ENCODE measurements at regions not wholly inside any gene's neighbourhood (a gene's known extent, or its start where the extent isn't known, plus 50 kb on each side); places are given as distances from the start of the nearest gene placed in this dataset.

DNA sequence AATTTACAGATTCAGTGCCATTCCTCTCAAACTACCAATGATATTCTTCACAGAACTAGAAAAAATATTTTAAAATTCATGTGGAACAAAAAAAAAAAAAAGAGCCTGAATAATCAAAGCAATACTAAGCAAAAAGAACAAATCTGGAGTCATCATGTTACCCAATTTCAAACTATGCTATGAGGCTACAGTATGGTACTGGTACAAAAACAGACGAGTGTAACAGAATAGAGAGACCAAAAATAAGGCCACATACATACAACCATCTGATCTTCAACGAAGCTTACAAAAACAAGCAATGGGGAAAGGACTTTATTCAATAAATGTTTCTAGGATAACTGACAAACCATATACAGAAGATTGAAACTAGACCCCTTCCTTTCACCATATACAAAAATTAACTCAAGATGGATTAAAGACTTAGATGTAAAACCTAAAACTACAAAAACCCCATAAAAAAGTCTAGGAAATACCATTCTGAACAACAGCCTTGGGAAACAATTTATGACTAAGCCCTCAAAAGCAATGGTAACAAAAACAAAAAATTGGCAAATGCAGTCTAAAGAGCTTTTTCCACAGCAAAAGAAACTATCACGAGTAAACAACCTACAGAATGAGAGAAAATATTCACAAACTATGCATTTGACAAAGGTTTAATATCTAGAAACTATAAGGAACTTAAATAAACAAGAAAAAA, 207.7 kb downstream of the PTN start:
- H2AFZ ChIP-seq (ENCODE audit: low read depth), result no peak overlapping the region
- no peaks in the 10 kb centered on the region for H3K9me2 ChIP-seq
- no peaks in the 10 kb centered on the region for H3K9me3 ChIP-seq
- no peak overlapping the region for H3K27ac ChIP-seq (ENCODE audit: low read depth in 2 of 2, low read length in 1 of 2)
- TF ChIP-seq FOXM1 (IDR thresholded peaks at IDR 0.05; ENCODE audit: low read depth) (no peak), EP300 (IDR thresholded peaks at IDR 0.05; ENCODE audit: borderline replicate concordance in 1 of 2, low read depth in 1 of 2, low read length in 1 of 2) (no peak), RXRA (IDR thresholded peaks at IDR 0.05; ENCODE audit: borderline replicate concordance, low read depth) (no peak)
- CTCF ChIA-PET, result no interaction called here
- POLR2A ChIA-PET, result no interaction called here
- H3K4me3 ChIP-seq (ENCODE audit: low read depth in 2 of 2, low read length in 1 of 2), result no peak overlapping the region
- H3K36me3 ChIP-seq (replicated peaks in 1 of 2; ENCODE audit: control insufficient read depth in 1 of 2, insufficient read depth in 2 of 2, low read length in 1 of 2), result no peaks in the 10 kb centered on the region
- H3K27me3 ChIP-seq (ENCODE audit: insufficient read depth), result no peaks in the 10 kb centered on the region
- H3K4me2 ChIP-seq, result no peak overlapping the region
- no peak for DNase-seq
- H3K9ac ChIP-seq, result no peak overlapping the region
- no peaks in the 10 kb centered on the region for H3K79me2 ChIP-seq (ENCODE audit: insufficient read depth)
- no peaks in the 10 kb centered on the region for H4K20me1 ChIP-seq (ENCODE audit: insufficient read depth)
- H3F3A ChIP-seq (replicated peaks; ENCODE audit: insufficient read depth), result no peaks in the 10 kb centered on the region
- 6% methylated on average over 3 of the region's 3 CpGs for WGBS (ENCODE audit: low lambda C conversion rate)
- H3K4me1 ChIP-seq (ENCODE audit: control insufficient read depth in 1 of 2, insufficient read depth in 2 of 2, low read depth in 1 of 2, low read length in 1 of 2), result no peaks in the 10 kb centered on the region

DNA sequence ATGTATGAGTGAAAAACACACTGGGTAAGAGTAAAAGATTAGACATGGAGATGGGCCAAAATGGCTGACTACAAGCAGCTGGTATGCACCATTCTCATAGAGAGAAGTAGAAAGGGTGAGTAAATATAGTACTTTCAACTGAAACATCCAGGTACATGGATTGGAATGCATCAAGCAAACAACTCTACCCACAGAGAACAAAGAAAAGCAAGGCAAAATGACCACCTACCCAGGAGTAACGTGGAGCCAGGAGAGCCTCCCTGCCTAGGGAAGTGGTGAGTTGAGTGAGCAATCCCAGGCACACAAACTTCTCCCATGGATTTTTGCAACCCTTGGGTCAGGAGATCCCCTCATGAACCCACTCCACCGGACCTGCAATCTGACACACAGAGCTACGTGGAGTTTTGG, 212.8 kb downstream of the PTN start:
- no peaks in the 10 kb centered on the region for H3K27me3 ChIP-seq (ENCODE audit: insufficient read depth)
- WGBS (ENCODE audit: low lambda C conversion rate), result 41% methylated on average over 3 of the region's 3 CpGs
- H4K20me1 ChIP-seq (ENCODE audit: insufficient read depth), result no peaks in the 10 kb centered on the region
- no peak for DNase-seq
- H3K9me2 ChIP-seq, result no peaks in the 10 kb centered on the region
- H3K9ac ChIP-seq, result no peak overlapping the region
- no peak overlapping the region; the same call in 1 of the 2 replicates for H3K4me2 ChIP-seq
- ChIA-PET POLR2A (no interaction called here), CTCF (interaction anchor here (0.6 to 1.3 kb wide), 2 partner anchors 39 to 997 kb away, joined by 3 to 5 read pairs; no protein-coding TSS in a partner anchor)
- H3K4me1 ChIP-seq (ENCODE audit: control insufficient read depth in 1 of 2, insufficient read depth in 2 of 2, low read depth in 1 of 2, low read length in 1 of 2), result no peaks in the 10 kb centered on the region; a peak in 1 of 4 replicates
- no peak overlapping the region for H3K27ac ChIP-seq (ENCODE audit: low read depth in 2 of 2, low read length in 1 of 2)
- no peaks in the 10 kb centered on the region for H3F3A ChIP-seq (replicated peaks; ENCODE audit: insufficient read depth)
- peak; percentile 30; the same call in 1 of the 2 replicates for TF ChIP-seq YY1 (IDR thresholded peaks at IDR 0.05; ENCODE audit: low read depth)
- no peak for TF ChIP-seq TEAD4 (IDR thresholded peaks at IDR 0.05; ENCODE audit: borderline replicate concordance, insufficient read depth)
- no peaks in the 10 kb centered on the region for H3K79me2 ChIP-seq (ENCODE audit: insufficient read depth)
- peak overlapping the region; percentile 53; the same call in 1 of the 2 replicates for H2AFZ ChIP-seq (ENCODE audit: low read depth)
- H3K4me3 ChIP-seq (ENCODE audit: low read depth in 2 of 2, low read length in 1 of 2), result no peak overlapping the region
- H3K9me3 ChIP-seq, result no peaks in the 10 kb centered on the region
- no peaks in the 10 kb centered on the region for H3K36me3 ChIP-seq (replicated peaks in 1 of 2; ENCODE audit: control insufficient read depth in 1 of 2, insufficient read depth in 2 of 2, low read length in 1 of 2)

DNA sequence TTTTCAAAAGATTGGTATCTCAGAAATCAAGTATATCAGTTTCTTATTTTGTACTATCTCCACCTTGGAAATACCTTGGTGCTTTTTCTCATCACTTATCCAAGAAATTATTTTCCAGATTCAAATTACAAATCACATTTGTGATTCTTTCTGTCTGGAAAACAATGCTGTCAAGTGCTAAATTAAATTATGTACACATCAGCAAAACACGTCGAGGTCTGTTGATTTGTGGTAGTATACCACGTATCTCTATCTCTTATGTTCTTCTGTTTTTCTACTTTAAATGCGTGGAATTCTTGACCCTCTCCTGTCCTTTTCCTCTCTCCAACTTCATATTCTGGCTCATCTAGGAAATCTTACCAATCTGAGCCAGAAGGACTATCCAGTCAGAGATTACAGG, 214.5 kb downstream of the PTN start:
- H3K9me2 ChIP-seq, result no peaks in the 10 kb centered on the region
- no peak overlapping the region for H3K4me2 ChIP-seq
- TF ChIP-seq RCOR1 (IDR thresholded peaks at IDR 0.05; ENCODE audit: low read length) (no peak), RXRA (IDR thresholded peaks at IDR 0.05; ENCODE audit: borderline replicate concordance, low read depth) (no peak), REST (IDR thresholded peaks at IDR 0.05; ENCODE audit: low read depth, low read length) (no peak), POLR2AphosphoS5 (IDR thresholded peaks at IDR 0.05; ENCODE audit: low read depth, low read length) (no peak), FOXJ3 (CRISPR knock-in tag; IDR thresholded peaks at IDR 0.05) (no peak), EP300 (IDR thresholded peaks at IDR 0.05; ENCODE audit: borderline replicate concordance in 1 of 2, low read depth in 1 of 2, low read length in 1 of 2) (no peak), FOSL2 (IDR thresholded peaks at IDR 0.05; ENCODE audit: borderline replicate concordance, low read depth) (no peak)
- TF ChIP-seq, protein P1, sequence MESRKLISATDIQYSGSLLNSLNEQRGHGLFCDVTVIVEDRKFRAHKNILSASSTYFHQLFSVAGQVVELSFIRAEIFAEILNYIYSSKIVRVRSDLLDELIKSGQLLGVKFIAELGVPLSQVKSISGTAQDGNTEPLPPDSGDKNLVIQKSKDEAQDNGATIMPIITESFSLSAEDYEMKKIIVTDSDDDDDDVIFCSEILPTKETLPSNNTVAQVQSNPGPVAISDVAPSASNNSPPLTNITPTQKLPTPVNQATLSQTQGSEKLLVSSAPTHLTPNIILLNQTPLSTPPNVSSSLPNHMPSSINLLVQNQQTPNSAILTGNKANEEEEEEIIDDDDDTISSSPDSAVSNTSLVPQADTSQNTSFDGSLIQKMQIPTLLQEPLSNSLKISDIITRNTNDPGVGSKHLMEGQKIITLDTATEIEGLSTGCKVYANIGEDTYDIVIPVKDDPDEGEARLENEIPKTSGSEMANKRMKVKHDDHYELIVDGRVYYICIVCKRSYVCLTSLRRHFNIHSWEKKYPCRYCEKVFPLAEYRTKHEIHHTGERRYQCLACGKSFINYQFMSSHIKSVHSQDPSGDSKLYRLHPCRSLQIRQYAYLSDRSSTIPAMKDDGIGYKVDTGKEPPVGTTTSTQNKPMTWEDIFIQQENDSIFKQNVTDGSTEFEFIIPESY (IDR thresholded peaks at IDR 0.05; ENCODE audit: borderline replicate concordance, low read depth), result no peak
- no peak overlapping the region for H3K9ac ChIP-seq
- H3K27ac ChIP-seq (ENCODE audit: low read depth in 2 of 2, low read length in 1 of 2), result no peak overlapping the region
- POLR2A ChIA-PET, result no interaction called here
- H3K36me3 ChIP-seq (replicated peaks in 1 of 2; ENCODE audit: control insufficient read depth in 1 of 2, insufficient read depth in 2 of 2, low read length in 1 of 2), result no peaks in the 10 kb centered on the region
- 64% methylated on average over 4 of the region's 4 CpGs for WGBS (ENCODE audit: low lambda C conversion rate)
- H3F3A ChIP-seq (replicated peaks; ENCODE audit: insufficient read depth), result no peaks in the 10 kb centered on the region
- H3K27me3 ChIP-seq (ENCODE audit: insufficient read depth), result no peaks in the 10 kb centered on the region
- DNase-seq, result no peak
- H4K20me1 ChIP-seq (ENCODE audit: insufficient read depth), result no peaks in the 10 kb centered on the region
- H2AFZ ChIP-seq (ENCODE audit: low read depth), result no peak overlapping the region
- H3K4me1 ChIP-seq (ENCODE audit: control insufficient read depth in 1 of 2, insufficient read depth in 2 of 2, low read depth in 1 of 2, low read length in 1 of 2), result no peaks in the 10 kb centered on the region; a peak in 1 of 4 replicates
- H3K79me2 ChIP-seq (ENCODE audit: insufficient read depth), result no peaks in the 10 kb centered on the region
- CTCF ChIA-PET, result no interaction called here
- no peak overlapping the region for H3K4me3 ChIP-seq (ENCODE audit: low read depth in 2 of 2, low read length in 1 of 2)
- H3K9me3 ChIP-seq, result no peaks in the 10 kb centered on the region
